ENCODE measurements at regions not wholly inside any gene's neighbourhood (a gene's known extent, or its start where the extent isn't known, plus 50 kb on each side); places are given as distances from the start of the nearest gene placed in this dataset.

DNA sequence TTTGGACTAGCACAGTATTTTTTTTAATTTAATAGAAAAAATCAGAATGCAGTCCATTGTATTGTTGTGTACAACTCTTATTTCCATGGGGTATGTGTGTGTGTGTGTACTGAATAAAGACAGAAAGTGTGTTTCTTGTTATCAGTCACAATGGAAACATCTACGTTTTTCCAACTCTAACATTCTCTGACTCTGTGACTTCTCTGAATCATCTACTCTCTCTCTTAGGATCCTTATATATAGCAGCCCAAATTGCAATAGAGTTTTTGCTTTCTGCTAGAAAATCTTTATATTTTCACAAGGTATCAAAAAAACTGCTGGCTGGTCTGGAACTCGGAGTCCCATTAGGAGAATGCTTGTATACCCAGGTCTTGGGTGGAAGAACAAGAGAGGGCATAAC, 138.9 kb upstream of the ARID2 start:
- DNase-seq = no peak

DNA sequence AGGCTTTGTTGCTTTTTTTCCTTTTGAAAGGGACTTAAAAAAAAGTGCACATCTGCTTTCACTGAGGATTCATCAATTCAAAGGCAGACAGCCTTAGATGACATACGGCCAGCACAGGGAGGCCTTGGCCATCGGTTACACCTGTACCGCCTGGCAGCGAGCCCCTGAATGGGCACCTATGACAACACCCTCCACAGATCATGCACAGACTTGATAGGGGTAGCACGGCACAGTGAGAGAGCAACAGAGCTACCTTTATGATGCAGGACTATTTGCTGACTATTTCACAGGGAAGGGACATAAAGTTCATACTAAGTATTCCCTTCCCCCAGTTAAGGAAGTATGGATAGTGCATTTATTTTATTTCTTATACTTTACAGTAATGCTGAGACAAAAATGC, 137.9 kb upstream of the ARID2 start:
- DNase-seq = no peak

- DNase-seq = no peak
Measured at GRCh38 chr12:45596366-45596765, 133.1 kb upstream of the ARID2 start.

GRCh38 chr12:45598336-45598735, 131.2 kb upstream of the ARID2 start:
- no peak for DNase-seq

DNA sequence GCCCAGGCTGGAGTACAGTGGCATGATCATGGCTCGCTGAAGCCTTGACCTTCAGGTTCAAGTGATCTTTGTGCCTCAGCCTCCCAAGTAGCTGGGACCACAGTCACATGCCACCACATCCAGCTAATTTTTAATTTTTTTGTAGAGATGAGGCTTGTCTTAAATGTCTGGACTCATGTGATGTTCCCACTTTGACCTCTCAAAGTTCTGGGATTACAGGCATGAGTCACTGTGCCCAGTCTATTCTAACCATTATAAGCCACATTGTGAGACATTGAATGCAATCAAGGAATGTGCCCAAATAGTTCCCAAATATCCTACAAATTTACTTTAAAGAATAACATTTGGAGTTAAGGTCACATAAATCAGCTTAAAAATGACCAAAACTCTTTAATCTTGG, 130.7 kb upstream of the ARID2 start:
- no peak for DNase-seq

DNA sequence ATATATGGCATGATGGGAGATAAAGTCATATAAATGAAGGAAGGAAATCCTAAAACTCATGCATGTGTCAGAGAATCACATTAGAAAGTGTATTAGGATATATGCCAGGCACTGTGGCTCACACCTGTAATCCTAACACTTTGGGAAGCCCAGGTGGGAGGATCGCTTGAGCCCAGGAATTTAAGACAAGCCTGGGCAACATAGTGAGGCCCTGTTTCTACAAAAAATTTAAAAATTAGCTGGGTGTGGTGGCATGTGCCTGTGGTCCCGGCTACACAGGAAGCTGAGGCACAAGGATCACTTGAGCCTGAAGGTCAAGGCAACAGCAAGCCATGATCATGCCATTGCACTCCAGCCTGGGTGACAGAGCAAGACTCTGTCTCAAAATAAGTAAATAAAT, 130.3 kb upstream of the ARID2 start:
- DNase-seq = no peak

DNA sequence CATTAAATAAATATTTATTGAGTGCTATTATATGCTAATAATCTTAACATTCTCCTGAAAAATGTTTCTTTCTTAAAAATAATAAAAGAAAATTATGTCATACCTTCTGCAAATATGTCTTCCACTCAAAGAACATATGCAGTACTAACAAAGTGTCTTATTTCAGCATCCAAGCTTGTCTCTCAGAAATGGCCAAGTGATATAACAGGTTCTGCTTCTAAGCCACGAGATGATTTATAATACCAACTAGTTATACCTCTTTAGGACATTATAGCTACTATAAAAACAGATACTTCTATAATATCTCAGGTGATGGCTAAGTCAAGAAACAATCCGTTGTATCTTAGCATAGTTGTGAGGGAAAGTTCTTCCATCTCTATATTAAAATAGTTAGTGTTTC, 128.1 kb upstream of the ARID2 start:
- no peak for DNase-seq

GRCh38 chr12:45601888-45602287, 127.6 kb upstream of the ARID2 start:
- DNase-seq = no peak

DNA sequence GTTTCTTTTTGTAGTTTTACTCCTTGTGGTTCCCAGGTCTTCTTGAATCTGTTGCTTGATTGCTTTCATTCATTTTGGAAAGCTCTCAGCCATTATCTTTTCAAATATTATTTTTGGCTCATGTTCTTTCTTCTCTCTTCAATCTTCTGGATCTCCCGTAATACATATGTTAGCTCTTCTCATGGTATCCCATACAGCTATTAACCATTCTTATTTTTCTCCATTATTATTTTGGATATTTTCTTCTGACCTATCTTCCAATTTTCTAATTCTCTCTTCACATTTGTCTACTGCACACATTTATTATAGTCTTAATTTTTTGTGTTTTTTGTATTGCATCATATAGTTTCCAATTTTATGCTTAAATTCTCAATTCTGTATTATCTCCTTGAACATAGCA, 123.9 kb upstream of the ARID2 start:
- DNase-seq = no peak

DNA sequence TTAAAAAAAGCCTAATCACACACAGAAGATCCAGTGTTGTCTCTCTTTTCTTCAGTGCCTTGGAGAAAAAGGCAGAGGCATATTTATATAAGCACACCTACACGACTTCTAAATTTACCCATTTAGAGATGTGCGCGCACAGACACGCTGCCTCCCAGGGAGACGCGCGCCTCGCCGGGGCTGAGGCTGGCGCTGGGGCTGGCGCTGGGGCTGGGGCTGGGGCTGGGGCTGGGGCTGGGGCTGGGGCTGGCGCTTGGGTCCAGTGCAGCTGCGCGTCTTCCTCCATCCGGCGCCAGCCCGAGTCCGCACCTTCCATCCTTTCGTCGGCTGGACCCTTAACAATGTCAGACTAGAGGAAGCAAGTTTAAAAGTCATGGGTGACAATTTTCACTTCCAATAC, 118.4 kb upstream of the ARID2 start:
- no peak for DNase-seq

- no peak for DNase-seq
Measured at GRCh38 chr12:45611495-45611894, 118.0 kb upstream of the ARID2 start.

- DNase-seq = no peak
Measured at GRCh38 chr12:45612044-45612794, 117.3 kb upstream of the ARID2 start.

GRCh38 chr12:45613296-45613695, 116.2 kb upstream of the ARID2 start:
- no peak for DNase-seq

GRCh38 chr12:45613855-45614254, 115.7 kb upstream of the ARID2 start:
- DNase-seq = no peak

DNA sequence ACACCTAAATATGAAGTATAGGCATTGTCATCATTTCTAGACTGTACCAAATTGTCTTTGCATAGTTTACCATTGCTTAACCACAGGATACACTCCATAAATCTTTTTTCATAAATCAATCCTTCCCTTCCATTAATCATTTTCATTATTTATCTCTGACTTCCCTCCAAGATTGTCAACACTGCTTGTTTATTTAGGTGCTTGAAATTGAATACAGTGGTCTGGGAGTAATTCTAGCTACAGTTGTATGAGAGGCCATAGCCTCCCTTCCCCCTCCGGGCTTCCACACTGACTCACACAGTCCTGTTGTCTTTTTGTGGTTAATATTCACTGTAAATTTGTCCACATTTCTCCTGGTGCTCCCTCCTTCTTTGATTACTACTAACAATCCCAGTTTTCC, 114.2 kb upstream of the ARID2 start:
- DNase-seq = no peak

- no peak for DNase-seq
Measured at GRCh38 chr12:45619736-45620135, 109.8 kb upstream of the ARID2 start.

DNA sequence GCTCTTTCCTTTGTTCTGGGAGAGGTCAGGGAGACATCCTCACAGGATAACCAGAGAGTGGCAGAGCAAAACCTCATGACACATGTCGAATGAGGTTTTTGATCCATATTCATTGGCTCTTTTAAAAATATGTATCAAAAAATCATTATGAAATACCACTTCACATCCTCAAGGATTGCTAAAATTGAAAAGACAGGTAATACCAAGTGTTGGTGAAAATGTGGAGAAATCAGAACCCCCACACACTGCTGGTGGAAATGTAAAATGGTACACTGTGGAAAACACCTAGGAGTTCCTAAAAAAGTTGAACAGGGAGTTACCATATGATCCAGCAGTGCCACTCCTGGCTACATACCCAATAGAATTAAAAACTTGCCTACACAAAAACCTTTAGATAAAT, 107.8 kb upstream of the ARID2 start:
- no peak for DNase-seq

GRCh38 chr12:45622210-45622937, 107.1 kb upstream of the ARID2 start:
- no peak for DNase-seq

DNA sequence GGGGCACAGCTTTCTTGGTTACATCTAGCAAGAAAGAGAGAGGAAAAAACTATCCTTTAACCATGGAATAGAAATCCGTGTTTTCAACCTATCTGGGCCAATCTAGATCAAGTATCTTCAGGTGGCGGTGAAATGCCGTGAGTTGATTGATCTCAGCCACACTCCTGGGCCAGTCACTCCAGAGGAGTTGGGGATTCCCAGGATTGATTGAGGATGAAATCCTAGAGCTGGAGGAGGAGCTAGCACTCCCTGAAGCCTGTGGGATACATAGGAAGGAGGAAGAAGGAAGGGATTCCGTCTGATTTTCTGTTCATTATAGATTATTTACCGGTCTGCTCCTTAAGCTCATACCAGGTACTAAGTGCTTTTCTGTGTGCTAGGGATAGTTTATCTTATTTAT, 106.3 kb upstream of the ARID2 start:
- DNase-seq = no peak

DNA sequence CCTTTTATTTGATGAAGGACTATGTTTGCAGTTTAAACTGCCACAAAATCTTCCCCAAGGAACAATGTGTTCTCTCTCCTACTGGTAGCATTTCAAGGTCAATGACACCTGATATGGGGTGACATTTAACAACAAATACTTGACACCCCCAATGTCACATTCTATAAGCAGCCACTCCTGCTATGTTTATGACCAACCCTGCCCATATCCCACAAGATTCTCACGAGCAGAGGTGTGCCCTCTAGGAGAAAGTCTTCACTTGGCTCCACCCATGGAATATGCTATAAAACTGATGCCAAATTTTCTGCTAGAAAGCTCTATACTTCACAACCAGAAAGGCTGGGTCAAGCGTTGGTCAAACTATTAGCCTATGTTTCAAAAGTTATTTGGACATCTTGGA, 105.6 kb upstream of the ARID2 start:
- DNase-seq = no peak

DNA sequence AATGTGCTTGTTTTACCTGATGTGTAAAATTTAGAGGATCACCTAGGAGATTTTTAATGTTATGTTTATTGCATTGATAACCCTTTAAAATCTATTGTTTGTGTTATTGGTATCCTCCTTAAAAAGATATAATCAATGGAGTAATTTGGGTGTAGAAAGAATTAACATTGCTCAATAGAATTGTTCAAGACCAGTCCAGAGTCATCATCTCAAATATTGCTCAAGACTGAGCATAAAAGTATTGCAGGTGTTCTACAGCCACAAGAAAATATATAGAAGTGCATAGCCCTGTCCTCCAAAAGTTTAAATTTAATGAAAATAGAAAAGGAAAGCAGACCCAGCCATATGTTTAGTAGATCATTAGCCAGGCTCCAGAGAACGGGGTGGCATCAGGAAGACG, 102.5 kb upstream of the ARID2 start:
- no peak for DNase-seq

DNA sequence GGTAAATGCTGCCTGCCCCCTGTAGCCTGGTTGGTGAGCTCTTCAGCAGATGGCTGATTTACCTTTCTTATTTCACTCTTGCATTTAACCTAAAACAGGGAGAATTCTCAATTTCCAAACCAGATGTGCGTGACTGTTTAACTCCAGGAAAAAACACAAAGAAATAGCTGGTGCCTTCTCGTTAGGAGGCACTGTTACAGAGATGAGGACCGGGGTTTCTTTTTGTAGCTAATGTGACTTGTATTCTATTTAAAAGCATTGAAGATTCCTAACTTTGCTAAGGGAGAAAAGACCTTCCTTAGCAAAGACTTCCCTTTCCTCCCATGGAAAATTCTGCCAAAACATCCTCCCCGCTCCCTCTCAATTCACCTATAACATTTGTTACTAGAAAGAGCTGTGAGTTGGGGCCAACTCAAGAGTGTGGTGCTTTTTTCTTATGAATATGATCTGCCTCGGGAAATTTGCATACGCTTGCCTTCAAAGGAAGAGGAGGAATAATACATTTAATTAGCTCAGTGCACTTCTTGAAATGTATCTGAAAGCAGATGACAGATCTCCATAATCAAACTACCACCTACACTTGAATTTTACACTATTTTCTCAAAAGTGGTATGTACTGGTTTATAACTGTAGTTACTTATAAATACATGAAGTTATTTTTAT, 102.0 kb upstream of the ARID2 start:
- no peak for DNase-seq

GRCh38 chr12:45629292-45629691, 100.2 kb upstream of the ARID2 start:
- no peak for DNase-seq

GRCh38 chr12:45633733-45634132, 95.8 kb upstream of the ARID2 start:
- no peak for DNase-seq
